ENCODE measurements at regions not wholly inside any gene's neighbourhood (a gene's known extent, or its start where the extent isn't known, plus 50 kb on each side); places are given as distances from the start of the nearest gene placed in this dataset.
"Not testable (repeated sequence)": the region's sequence is repeated elsewhere in the genome, so short reads cannot be mapped to it uniquely, and the experiment has no call there.

GRCh38 chr4:164139291-164139690 lies 614.6 kb upstream of the SMIM31 start:
- no peak for ATAC-seq (ENCODE audit: low FRiP score)

GRCh38 chr4:164141755-164142375 lies 612.1 kb upstream of the SMIM31 start:
- not testable (repeated sequence) for ATAC-seq (ENCODE audit: low FRiP score); DNase-seq (ENCODE audit: low spot score)

More at GRCh38 chr4:164139291-164139690, 614.6 kb upstream of the SMIM31 start:
- TF ChIP-seq CTCF (IDR thresholded peaks at IDR 0.05), result no peak
- no peak for DNase-seq (ENCODE audit: low spot score)

GRCh38 chr4:164154416-164154815 lies 599.5 kb upstream of the SMIM31 start:
- ATAC-seq (ENCODE audit: low FRiP score) (no peak), DNase-seq (ENCODE audit: low spot score) (no peak)
- TF ChIP-seq CTCF (IDR thresholded peaks at IDR 0.05), result no peak

GRCh38 chr4:164169591-164169990 lies 584.3 kb upstream of the SMIM31 start:
- TF ChIP-seq CTCF (IDR thresholded peaks at IDR 0.05), result no peak
- ATAC-seq (ENCODE audit: low FRiP score) (no peak), DNase-seq (ENCODE audit: low spot score) (no peak)

GRCh38 chr4:164177153-164177552 lies 576.8 kb upstream of the SMIM31 start:
- DNase-seq (ENCODE audit: low spot score) (no peak), ATAC-seq (ENCODE audit: low FRiP score) (no peak)
- no peak for TF ChIP-seq CTCF (IDR thresholded peaks at IDR 0.05)

GRCh38 chr4:164177753-164178152 lies 576.2 kb upstream of the SMIM31 start:
- no peak for ATAC-seq (ENCODE audit: low FRiP score)
- no peak for DNase-seq (ENCODE audit: low spot score)
- TF ChIP-seq CTCF (IDR thresholded peaks at IDR 0.05), result no peak

GRCh38 chr4:164188236-164188635 lies 565.7 kb upstream of the SMIM31 start:
- ATAC-seq (ENCODE audit: low FRiP score), result no peak
- DNase-seq (ENCODE audit: low spot score), result no peak
- no peak for TF ChIP-seq CTCF (IDR thresholded peaks at IDR 0.05)

All from omental fat pad (tissue), 3 donors.